Testis (tissue), 2 donors: ENCODE measurements at regions not wholly inside any gene's neighbourhood (a gene's known extent, or its start where the extent isn't known, plus 50 kb on each side); places are given as distances from the start of the nearest gene placed in this dataset.

ENCODE experiments used
- CTCF ChIP-seq, 3 experiments: fragments of 450-650 bp in 2 of 3; fragments of 200-600 bp in 1 of 3; sonication (generic) in 1 of 3; IDR thresholded peaks; one replicate each; pipeline ENCODE4 v1.5.1; 2016 to 2019; ENCODE audit warnings: antibody characterized with exemption in 3 of 3, mild to moderate bottlenecking in 2 of 3, moderate library complexity in 1 of 3
- POLR2A ChIP-seq: fragments of 450-650 bp; IDR thresholded peaks from one replicate; pipeline ENCODE4 v1.6.1; 2017; ENCODE audit warnings: antibody characterized with exemption, mild to moderate bottlenecking, moderate library complexity

- TF ChIP-seq CTCF (IDR thresholded peaks at IDR 0.05) (no peak), POLR2A (no peak)
These were observed 575.5 kb downstream of the MRPL39 start for GRCh38 chr21:25031750-25032149.
